SK-N-MC (cell line): ENCODE measurements at regions not wholly inside any gene's neighbourhood (a gene's known extent, or its start where the extent isn't known, plus 50 kb on each side); places are given as distances from the start of the nearest gene placed in this dataset.

Experiments
- EZH2 ChIP-seq: fragments of 200-600 bp; sonication (generic); IDR thresholded peaks from one replicate; pipeline ENCODE4 v1.6.1; 2017; ENCODE audit warnings: antibody characterized with exemption
- POLR2AphosphoS5 ChIP-seq: IDR thresholded peaks from 2 replicates; pipeline ENCODE4 v1.6.1; 2012; ENCODE audit warnings: mild to moderate bottlenecking, low read depth, low read length, borderline replicate concordance

- TF ChIP-seq EZH2: no peak
- no peak for TF ChIP-seq POLR2AphosphoS5
Observed at GRCh38 chr2:235381261-235381912, 112.5 kb upstream of the AGAP1 start.
